ENCODE measurements at regions not wholly inside any gene's neighbourhood (a gene's known extent, or its start where the extent isn't known, plus 50 kb on each side); places are given as distances from the start of the nearest gene placed in this dataset.

DNA sequence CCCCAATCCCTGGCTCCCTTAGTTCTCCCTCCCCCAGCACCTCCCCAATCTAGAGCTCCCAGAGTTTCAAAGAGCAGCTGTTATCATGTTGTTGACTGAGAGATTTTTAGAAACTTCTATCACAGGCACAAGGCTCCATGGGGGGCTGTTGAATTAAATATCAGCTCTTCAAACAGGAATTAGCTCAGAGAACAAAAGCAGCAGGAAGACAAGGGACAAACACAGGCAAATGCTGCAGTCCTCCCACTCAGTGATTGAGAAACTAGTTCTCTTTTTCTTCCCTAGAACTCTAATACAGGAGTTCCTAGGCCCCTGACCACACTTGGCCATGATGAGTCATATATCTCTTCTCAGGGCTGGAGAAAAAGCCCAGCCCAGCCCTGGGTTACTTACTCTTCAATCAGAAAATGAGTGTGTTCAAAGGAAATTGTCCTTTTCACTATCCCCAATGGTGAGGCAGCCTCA, 262.1 kb downstream of the IGSF11 start:
- intact Hi-C loops (cut with DNase I, micrococcal nuclease), result no loop called here
- Histone ChIP-seq H3K9me3 (no peaks in the 10 kb centered on the region), H3K4me3 (no peak overlapping the region), H3K36me3 (ENCODE audit: low read depth) (no peaks in the 10 kb centered on the region), H3K4me1 (ENCODE audit: low read depth) (no peaks in the 10 kb centered on the region)
- DNase-seq (no peak), ATAC-seq (no peak)
- TF ChIP-seq, protein P1, sequence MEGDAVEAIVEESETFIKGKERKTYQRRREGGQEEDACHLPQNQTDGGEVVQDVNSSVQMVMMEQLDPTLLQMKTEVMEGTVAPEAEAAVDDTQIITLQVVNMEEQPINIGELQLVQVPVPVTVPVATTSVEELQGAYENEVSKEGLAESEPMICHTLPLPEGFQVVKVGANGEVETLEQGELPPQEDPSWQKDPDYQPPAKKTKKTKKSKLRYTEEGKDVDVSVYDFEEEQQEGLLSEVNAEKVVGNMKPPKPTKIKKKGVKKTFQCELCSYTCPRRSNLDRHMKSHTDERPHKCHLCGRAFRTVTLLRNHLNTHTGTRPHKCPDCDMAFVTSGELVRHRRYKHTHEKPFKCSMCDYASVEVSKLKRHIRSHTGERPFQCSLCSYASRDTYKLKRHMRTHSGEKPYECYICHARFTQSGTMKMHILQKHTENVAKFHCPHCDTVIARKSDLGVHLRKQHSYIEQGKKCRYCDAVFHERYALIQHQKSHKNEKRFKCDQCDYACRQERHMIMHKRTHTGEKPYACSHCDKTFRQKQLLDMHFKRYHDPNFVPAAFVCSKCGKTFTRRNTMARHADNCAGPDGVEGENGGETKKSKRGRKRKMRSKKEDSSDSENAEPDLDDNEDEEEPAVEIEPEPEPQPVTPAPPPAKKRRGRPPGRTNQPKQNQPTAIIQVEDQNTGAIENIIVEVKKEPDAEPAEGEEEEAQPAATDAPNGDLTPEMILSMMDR (IDR thresholded peaks at IDR 0.05), result no peak

DNA sequence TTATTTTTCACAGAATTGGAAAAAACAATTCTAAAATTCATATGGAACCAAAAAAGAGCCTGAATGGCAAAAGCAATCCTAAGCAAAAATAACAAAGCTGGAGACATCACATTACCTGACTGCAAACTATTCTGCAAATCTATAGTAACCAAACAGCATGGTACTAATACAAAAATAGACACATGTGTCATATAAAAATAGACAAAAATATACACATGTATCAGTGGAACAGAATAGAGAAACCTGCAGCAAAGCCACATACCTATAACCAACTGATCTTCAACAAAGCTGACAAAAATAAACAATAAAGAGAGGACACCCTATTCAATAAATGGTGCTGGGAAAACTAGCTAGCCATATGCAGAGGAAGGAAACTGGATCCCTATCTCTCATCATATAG, 259.6 kb downstream of the IGSF11 start:
- DNase-seq (no peak), ATAC-seq (no peak)
- Histone ChIP-seq H3K9me3 (no peaks in the 10 kb centered on the region), H3K4me3 (no peak overlapping the region), H3K4me1 (ENCODE audit: low read depth) (no peaks in the 10 kb centered on the region), H3K36me3 (ENCODE audit: low read depth) (no peaks in the 10 kb centered on the region)
- intact Hi-C loops (cut with DNase I, micrococcal nuclease), result no loop called here
- TF ChIP-seq, protein P1 (IDR thresholded peaks at IDR 0.05), result no peak

DNA sequence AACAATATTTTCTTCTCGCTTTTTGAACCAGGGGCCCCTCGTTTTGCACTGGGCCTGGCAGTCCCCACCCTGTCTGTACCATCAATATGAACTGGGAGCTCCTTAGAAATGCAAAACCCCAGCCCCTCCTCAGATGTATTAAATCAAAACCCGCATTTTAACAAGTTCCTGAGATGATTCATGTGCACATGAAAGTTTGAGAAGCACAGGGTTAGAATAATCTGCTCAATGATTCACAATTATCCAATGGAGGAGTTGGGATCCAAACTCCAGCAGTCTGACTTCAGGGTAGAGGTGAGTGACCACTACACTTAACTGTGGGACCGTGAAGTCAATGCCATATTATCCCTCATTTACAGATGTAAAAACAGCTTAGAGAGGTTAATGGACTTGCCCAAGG, 256.4 kb downstream of the IGSF11 start:
- ATAC-seq, result no peak
- no peaks in the 10 kb centered on the region for H3K36me3 ChIP-seq (ENCODE audit: low read depth)
- TF ChIP-seq, protein P1 (IDR thresholded peaks at IDR 0.05), result no peak
- no peaks in the 10 kb centered on the region for H3K9me3 ChIP-seq
- no peaks in the 10 kb centered on the region for H3K4me1 ChIP-seq (ENCODE audit: low read depth)
- H3K4me3 ChIP-seq, result no peak overlapping the region
- no peak for DNase-seq
- intact Hi-C loops (cut with DNase I, micrococcal nuclease), result no loop called here

DNA sequence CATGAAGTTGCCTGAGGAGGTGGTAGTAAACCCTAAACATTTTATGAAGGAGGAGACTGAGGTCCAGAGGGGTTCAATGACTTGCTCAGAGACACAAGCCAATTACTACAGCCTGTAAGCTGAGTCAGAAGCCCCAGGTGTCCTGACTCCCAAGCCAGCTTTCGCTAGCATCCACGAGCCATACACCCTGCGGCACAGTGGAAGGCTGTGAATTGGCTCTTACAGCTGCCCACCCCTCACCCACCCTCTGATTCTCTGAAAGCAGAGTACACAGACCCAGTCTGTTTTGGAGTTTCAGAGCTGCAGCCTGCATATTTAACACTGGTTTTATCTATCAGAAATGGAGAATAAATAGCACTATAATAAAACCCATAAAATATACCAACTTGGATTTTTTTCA, 253.4 kb downstream of the IGSF11 start:
- ATAC-seq, result no peak
- DNase-seq, result no peak
- Histone ChIP-seq H3K4me1 (ENCODE audit: low read depth) (no peaks in the 10 kb centered on the region), H3K9me3 (no peaks in the 10 kb centered on the region), H3K36me3 (ENCODE audit: low read depth) (no peaks in the 10 kb centered on the region), H3K4me3 (no peak overlapping the region)
- TF ChIP-seq, protein P1 (IDR thresholded peaks at IDR 0.05), result no peak
- intact Hi-C loops (cut with DNase I, micrococcal nuclease), result no loop called here

DNA sequence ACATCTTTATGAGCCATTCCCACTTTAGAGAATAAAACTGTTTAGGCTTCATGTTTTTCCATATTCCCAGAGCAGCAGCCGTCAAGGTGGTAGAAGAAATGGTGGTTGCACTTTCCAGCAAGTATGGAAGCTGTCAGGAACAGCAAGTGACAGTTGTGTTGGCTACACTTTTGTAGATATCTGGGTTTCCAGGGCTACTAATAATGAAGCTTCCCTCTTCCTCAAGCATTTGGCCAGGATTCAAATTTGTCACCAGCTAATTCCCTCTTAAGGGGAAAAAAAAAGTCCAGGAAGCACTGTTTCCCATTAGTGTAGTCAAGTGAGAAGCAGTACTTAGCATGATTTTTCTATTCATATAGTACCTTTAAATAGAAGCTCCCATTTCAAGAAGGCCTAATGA, 252.8 kb downstream of the IGSF11 start:
- intact Hi-C loops (cut with DNase I, micrococcal nuclease), result no loop called here
- Histone ChIP-seq H3K9me3 (no peaks in the 10 kb centered on the region), H3K36me3 (ENCODE audit: low read depth) (no peaks in the 10 kb centered on the region), H3K4me1 (ENCODE audit: low read depth) (no peaks in the 10 kb centered on the region), H3K4me3 (no peak overlapping the region)
- ATAC-seq, result no peak
- no peak for DNase-seq
- TF ChIP-seq, protein P1 (IDR thresholded peaks at IDR 0.05), result no peak

DNA sequence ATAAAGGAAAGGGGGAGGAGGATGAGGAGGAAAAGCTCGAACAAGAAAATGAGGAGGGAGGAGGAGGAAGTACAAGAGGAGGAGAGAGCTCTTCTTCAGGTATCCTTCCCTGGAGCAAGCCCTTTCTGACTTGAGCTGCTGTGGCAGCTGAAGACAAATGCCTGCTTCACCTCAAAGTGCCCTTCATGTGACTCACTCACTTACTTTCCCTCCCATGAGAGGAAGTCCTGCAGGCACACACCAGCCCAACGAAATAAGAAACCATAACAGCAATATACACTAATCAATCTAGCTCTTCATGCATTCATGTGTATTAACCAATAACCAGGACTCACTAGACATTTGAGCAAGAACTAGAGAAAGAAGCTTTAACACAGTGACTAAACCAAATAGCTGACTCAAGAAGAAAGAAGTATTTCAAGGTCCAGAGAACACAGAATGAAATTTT, 251.9 kb downstream of the IGSF11 start:
- ATAC-seq, result no peak
- DNase-seq, result no peak

More for the DNA sequence above, 251.9 kb downstream of the IGSF11 start:
- intact Hi-C loops (cut with DNase I, micrococcal nuclease), result no loop called here
- TF ChIP-seq, protein P1 (IDR thresholded peaks at IDR 0.05), result no peak
- Histone ChIP-seq H3K4me1 (ENCODE audit: low read depth) (no peaks in the 10 kb centered on the region), H3K9me3 (no peaks in the 10 kb centered on the region), H3K36me3 (ENCODE audit: low read depth) (no peaks in the 10 kb centered on the region), H3K4me3 (no peak overlapping the region)
